GM12878 (cell line): ENCODE measurements at regions not wholly inside any gene's neighbourhood (a gene's known extent, or its start where the extent isn't known, plus 50 kb on each side); places are given as distances from the start of the nearest gene placed in this dataset.

Source experiments
- ATAC-seq: fragments of 200-7000 bp; cut with Tn5 transposase; 3 replicates; pipeline ENCODE4 v1.9.1; 2020; ENCODE audit warnings: mild to moderate bottlenecking, moderate library complexity
- BruUV-seq: library from RNA; stranded (reverse); fragments of 400-500 nt; replicated peaks from 2 replicates; lab custom pipeline; 2021; lab: Mats Ljungman, UMichigan
- CTCF ChIA-PET: fragments of 300-600 bp; sonication (Branson Sonifier 250); formaldehyde crosslinking; extraction: SDS; loops from one replicate; lab custom pipeline; 2021; ENCODE audit warnings: inconsistent platforms; lab: Yijun Ruan, JAX
- POLR2A ChIA-PET: fragments of 350-600 bp; formaldehyde crosslinking; extraction: SDS; loops from one replicate; lab custom pipeline; 2021; ENCODE audit warnings: inconsistent platforms; lab: Charles Lee
- RAD21 ChIA-PET: fragments of 300-600 bp; sonication (Branson Sonifier 250); formaldehyde crosslinking; loops from one replicate; lab custom pipeline; 2023; ENCODE audit warnings: antibody characterized with exemption; ENCODE audit not compliant: unreplicated experiment; lab: Charles Lee
- SMC1A ChIA-PET: fragments of 300-600 bp; sonication (Branson Sonifier 250); formaldehyde crosslinking; loops from one replicate; lab custom pipeline; 2023; ENCODE audit not compliant: unreplicated experiment, uncharacterized antibody; lab: Charles Lee
- DNase-seq: peaks from one replicate; pipeline ENCODE4 v3.0.0-alpha.2; 2011; ENCODE audit warnings: low read depth, low spot score
- FAIRE-seq: peaks from 3 replicates; lab custom pipeline; 2011; peaks lifted over from hg19 to GRCh38; lab: Jason Lieb, UNC
- H2AFZ ChIP-seq: 2 replicates; pipeline ENCODE4 v1.6.0; 2011; ENCODE audit warnings: low read depth, low read length, control low read depth; ENCODE audit not compliant: control insufficient read depth
- H3K27ac ChIP-seq: 2 replicates; pipeline ENCODE4 v1.5.1; 2011; ENCODE audit warnings: control low read depth; ENCODE audit not compliant: control insufficient read depth, insufficient read depth
- H3K27me3 ChIP-seq, 2 experiments: replicated peaks in 1 of 2; 2 replicates each; pipeline versions ENCODE4 v1.6.0 to v1.6.1; 2011; ENCODE audit warnings: low read length in 1 of 2; ENCODE audit not compliant: control insufficient read depth in 2 of 2, insufficient read depth in 2 of 2
- H3K36me3 ChIP-seq, 2 experiments: 2 replicates each; pipeline ENCODE4 v1.5.1; 2011; ENCODE audit warnings: low read length in 1 of 2; ENCODE audit not compliant: control insufficient read depth in 2 of 2, insufficient read depth in 2 of 2
- H3K4me1 ChIP-seq: 2 replicates; pipeline ENCODE4 v1.6.1; 2011; ENCODE audit warnings: mild to moderate bottlenecking, low read length, moderate library complexity, mixed read lengths; ENCODE audit not compliant: control insufficient read depth, insufficient read depth
- H3K4me2 ChIP-seq: 2 replicates; pipeline ENCODE4 v1.6.0; 2011; ENCODE audit warnings: control low read depth; ENCODE audit not compliant: control insufficient read depth, insufficient read depth
- H3K4me3 ChIP-seq: fragments of 200-600 bp; sonication (generic); 2 replicates; pipeline ENCODE4 v1.5.1; 2016
- H3K79me2 ChIP-seq: 2 replicates; pipeline ENCODE4 v1.6.0; 2011; ENCODE audit warnings: low read length; ENCODE audit not compliant: control insufficient read depth, insufficient read depth
- H3K9ac ChIP-seq: 2 replicates; pipeline ENCODE4 v1.8.0; 2011; ENCODE audit warnings: low read length, control low read depth, mixed read lengths; ENCODE audit not compliant: control insufficient read depth, insufficient read depth
- H3K9me3 ChIP-seq: replicated peaks from 3 replicates; pipeline ENCODE4 v1.5.1; 2011; ENCODE audit warnings: mild to moderate bottlenecking, low read length; ENCODE audit not compliant: control insufficient read depth, insufficient read depth
- H4K20me1 ChIP-seq: 2 replicates; pipeline ENCODE4 v1.6.0; 2011; ENCODE audit not compliant: control insufficient read depth, insufficient read depth
- DPF2 ChIP-seq: fragments of 450-650 bp; IDR thresholded peaks from 2 replicates; pipeline ENCODE4 v1.6.1; 2017; ENCODE audit warnings: mild to moderate bottlenecking
- NFYB ChIP-seq: IDR thresholded peaks from 2 replicates; pipeline ENCODE4 v1.6.1; 2011; ENCODE audit warnings: low read depth, mild to moderate bottlenecking, low read length, improper control_type of control experiment, moderate library complexity; ENCODE audit not compliant: insufficient read depth
- PAX8 ChIP-seq: fragments of 450-650 bp; IDR thresholded peaks from 2 replicates; pipeline ENCODE4 v1.6.1; 2017; ENCODE audit warnings: mild to moderate bottlenecking, moderate library complexity
- STAT3 ChIP-seq: IDR thresholded peaks from 2 replicates; pipeline ENCODE4 v1.6.1; 2011; ENCODE audit warnings: low read depth, low read length, improper control_type of control experiment
- TAF1 ChIP-seq: IDR thresholded peaks from 2 replicates; pipeline ENCODE4 v1.6.1; 2011; ENCODE audit warnings: mild to moderate bottlenecking, low read depth, low read length, borderline replicate concordance
- TCF7 ChIP-seq: IDR thresholded peaks from 2 replicates; pipeline ENCODE4 v1.6.1; 2014; ENCODE audit warnings: antibody characterized with exemption, borderline replicate concordance
- YY1 ChIP-seq: IDR thresholded peaks from 2 replicates; pipeline ENCODE4 v1.6.1; 2011; ENCODE audit warnings: low read depth, mild to moderate bottlenecking, low read length
- ZNF24 ChIP-seq: fragments of 450-650 bp; IDR thresholded peaks from 2 replicates; pipeline ENCODE4 v1.6.1; 2017; ENCODE audit warnings: antibody characterized with exemption, mild to moderate bottlenecking
- ZNF622 ChIP-seq: fragments of 450-650 bp; IDR thresholded peaks from 2 replicates; pipeline ENCODE4 v1.6.1; 2017; ENCODE audit warnings: mild to moderate bottlenecking, inconsistent platforms
- WGBS: methylation state at CpG from one replicate; pipeline ENCODE4 v1.1.6; 2016; ENCODE audit warnings: low lambda C conversion rate; ENCODE audit not compliant: insufficient replicate concordance, insufficient coverage; ENCODE audit errors: missing lambda C conversion rate; 5-methylcytosine and 5-hydroxymethylcytosine counted together
- in situ Hi-C: fragments of 300-500 bp; cut with MboI; formaldehyde crosslinking; loops from 9 replicates; pipeline ENCODE4 v1.14.3; 2018; ENCODE audit warnings: mixed read lengths
- intact Hi-C: fragments of 100-400 bp; cut with micrococcal nuclease; formaldehyde crosslinking; loops from one replicate; pipeline ENCODE4 v1.14.2; 2022; ENCODE audit not compliant: unreplicated experiment
- TF ChIP-seq, protein P1 (sequence below): fragments of 450-650 bp; IDR thresholded peaks from 2 replicates; pipeline ENCODE4 v1.6.1; 2016; ENCODE audit warnings: mild to moderate bottlenecking

DNA sequence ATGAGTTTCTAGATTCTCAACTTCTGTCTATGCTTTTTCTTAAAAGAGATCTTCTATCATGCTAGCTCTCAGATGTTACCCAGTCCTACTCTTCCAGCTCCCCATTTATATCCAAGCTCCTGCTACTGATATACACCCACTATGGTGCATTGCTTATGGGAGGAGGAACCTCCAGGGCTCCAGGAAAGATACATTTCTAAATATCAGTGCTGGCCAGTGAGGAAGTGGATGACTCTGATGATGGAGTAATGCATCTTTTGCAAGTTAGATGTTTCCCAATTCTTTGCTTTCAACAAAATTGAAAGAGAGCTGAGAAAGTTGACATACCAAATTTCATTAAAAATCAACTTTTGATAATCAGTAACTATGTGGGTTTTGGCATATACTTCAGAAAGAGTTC lies 105.7 kb upstream of the RESF1 start:
- ChIA-PET POLR2A (interaction anchor here (0.6 kb wide), 1 partner anchor 400 kb away, joined by 3 read pairs; no protein-coding TSS in a partner anchor), SMC1A (interaction anchor here (1.3 kb wide), 1 partner anchor 75 kb away, joined by 3 read pairs; no protein-coding TSS in a partner anchor), CTCF (no interaction called here), RAD21 (no interaction called here)
- H3K79me2 ChIP-seq = no peaks in the 10 kb centered on the region
- FAIRE-seq = no peak
- intact Hi-C loops = no loop called here
- peaks cover 6% of the 10 kb centered on the region for H3K9me3 ChIP-seq
- H3K27ac ChIP-seq = no peak overlapping the region
- H3K9ac ChIP-seq = no peak overlapping the region
- no peaks in the 10 kb centered on the region for H3K36me3 ChIP-seq
- H4K20me1 ChIP-seq = no peaks in the 10 kb centered on the region
- no peak for DNase-seq
- H2AFZ ChIP-seq = no peak overlapping the region
- in situ Hi-C loops = no loop called here
- no peak overlapping the region for H3K4me3 ChIP-seq
- TF ChIP-seq YY1 (no peak), PAX8 (no peak), TAF1 (no peak), TCF7 (no peak), STAT3 (no peak), DPF2 (no peak), ZNF622 (no peak)
- TF ChIP-seq, protein P1, sequence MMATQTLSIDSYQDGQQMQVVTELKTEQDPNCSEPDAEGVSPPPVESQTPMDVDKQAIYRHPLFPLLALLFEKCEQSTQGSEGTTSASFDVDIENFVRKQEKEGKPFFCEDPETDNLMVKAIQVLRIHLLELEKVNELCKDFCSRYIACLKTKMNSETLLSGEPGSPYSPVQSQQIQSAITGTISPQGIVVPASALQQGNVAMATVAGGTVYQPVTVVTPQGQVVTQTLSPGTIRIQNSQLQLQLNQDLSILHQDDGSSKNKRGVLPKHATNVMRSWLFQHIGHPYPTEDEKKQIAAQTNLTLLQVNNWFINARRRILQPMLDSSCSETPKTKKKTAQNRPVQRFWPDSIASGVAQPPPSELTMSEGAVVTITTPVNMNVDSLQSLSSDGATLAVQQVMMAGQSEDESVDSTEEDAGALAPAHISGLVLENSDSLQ = no peak
- BruUV-seq = no TSS peak
- no peak overlapping the region for H3K4me2 ChIP-seq
- H3K27me3 ChIP-seq = no peaks in the 10 kb centered on the region
- ATAC-seq = no peak
- no peaks in the 10 kb centered on the region for H3K4me1 ChIP-seq

DNA sequence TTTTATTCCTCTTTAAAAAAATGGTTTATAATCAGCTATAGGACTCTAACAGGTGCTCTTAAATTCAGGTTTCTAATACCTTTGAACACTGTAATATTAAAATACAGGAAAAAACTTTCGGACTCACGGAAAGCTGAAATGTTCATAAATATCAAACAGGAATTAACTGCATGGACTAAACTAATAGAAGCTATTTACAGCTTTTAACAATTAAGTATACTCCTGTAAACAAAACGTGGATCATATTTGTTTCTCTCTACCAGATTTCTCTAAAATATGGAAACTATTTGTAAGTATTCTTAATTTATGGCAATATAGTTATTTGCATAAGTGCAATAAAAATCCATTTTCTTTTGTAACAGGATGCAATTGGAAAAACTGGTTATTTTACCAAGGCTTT lies 108.9 kb upstream of the RESF1 start:
- Histone ChIP-seq H3K27me3 (no peaks in the 10 kb centered on the region), H2AFZ (no peak overlapping the region), H3K4me2 (no peak overlapping the region), H3K79me2 (no peaks in the 10 kb centered on the region), H3K4me3 (no peak overlapping the region), H3K27ac (no peak overlapping the region), H3K36me3 (no peaks in the 10 kb centered on the region), H3K9me3 (peaks cover 10% of the 10 kb centered on the region), H3K4me1 (no peaks in the 10 kb centered on the region), H3K9ac (no peak overlapping the region), H4K20me1 (no peaks in the 10 kb centered on the region)
- ChIA-PET POLR2A (no interaction called here), SMC1A (interaction anchor here (0.6 to 1.8 kb wide), 5 partner anchors 8 to 148 kb away, joined by 3 to 4 read pairs (median 3); no protein-coding TSS in a partner anchor), CTCF (interaction anchor here (1.2 kb wide), 1 partner anchor 17 kb away, joined by 3 read pairs; no protein-coding TSS in a partner anchor), RAD21 (no interaction called here)
- FAIRE-seq (no peak), DNase-seq (no peak), ATAC-seq (no peak)
- intact Hi-C loops = no loop called here
- 74% methylated on average over 3 of the region's 3 CpGs for WGBS
- no TSS peak for BruUV-seq
- no peak for TF ChIP-seq NFYB
- TF ChIP-seq ZNF24 = no peak
- in situ Hi-C loops = no loop called here
